H1 (cell line): ENCODE measurements at regions not wholly inside any gene's neighbourhood (a gene's known extent, or its start where the extent isn't known, plus 50 kb on each side); places are given as distances from the start of the nearest gene placed in this dataset.

Experiments used
- BRCA1 ChIP-seq: IDR thresholded peaks from 2 replicates; pipeline ENCODE4 v1.6.1; 2012; ENCODE audit warnings: low read depth, low read length, improper control_type of control experiment
- CREB1 ChIP-seq: IDR thresholded peaks from 2 replicates; pipeline ENCODE4 v1.6.1; 2012; ENCODE audit warnings: inconsistent platforms
- RAD21 ChIP-seq, 2 experiments: IDR thresholded peaks in 1 of 2; conservative IDR thresholded peaks in 1 of 2; 2 replicates each; pipeline ENCODE4 v1.6.1; 2011; ENCODE audit warnings: low read depth in 2 of 2, low read length in 2 of 2, improper control_type of control experiment in 1 of 2, inconsistent platforms in 1 of 2, mild to moderate bottlenecking in 1 of 2, moderate library complexity in 1 of 2
- YY1 ChIP-seq: IDR thresholded peaks from 2 replicates; pipeline ENCODE4 v1.6.1; 2011; ENCODE audit warnings: low read depth, mild to moderate bottlenecking, low read length
- ZNF274 ChIP-seq: IDR thresholded peaks from 2 replicates; pipeline ENCODE4 v1.7.0; 2012; ENCODE audit warnings: low read length, borderline replicate concordance; ENCODE audit errors: extremely low read depth
- TF ChIP-seq, protein P1 (sequence below), 3 experiments: IDR thresholded peaks; 1 replicate in 2 of 3; 2 replicates in 1 of 3; pipeline versions ENCODE4 v1.5.1 to v1.6.1; 2011; ENCODE audit warnings: low read length in 3 of 3, mild to moderate bottlenecking in 3 of 3, inconsistent platforms in 2 of 3, low read depth in 1 of 3, moderate library complexity in 1 of 3; ENCODE audit not compliant: insufficient read depth in 1 of 3; ENCODE audit errors: control extremely low read depth in 1 of 3

DNA sequence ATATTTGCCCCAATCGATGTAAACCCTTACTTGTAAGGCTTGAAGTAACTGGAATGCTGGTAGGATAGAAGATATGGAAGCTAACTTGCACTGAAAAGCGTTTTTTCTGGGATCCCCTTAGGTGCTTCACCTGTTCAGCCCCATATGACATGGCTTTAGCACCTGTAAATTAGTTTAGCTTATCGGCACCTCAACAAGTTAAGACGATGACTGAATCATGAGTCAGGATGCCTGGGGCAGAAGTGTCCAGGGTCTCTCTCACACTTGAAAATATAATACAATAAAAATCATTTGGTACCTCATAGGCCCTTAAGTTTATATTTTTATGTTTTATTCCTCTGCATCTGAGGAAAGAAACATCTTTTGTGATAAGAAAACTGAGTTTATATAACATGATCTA lies 409.2 kb upstream of the LRRC4C start:
- no peak for TF ChIP-seq RAD21 (IDR thresholded peaks at IDR 0.05 in 1 of 2, conservative IDR thresholded peaks at IDR 0.05 in 1 of 2; ENCODE audit: low read depth in 2 of 2, low read length in 2 of 2)
- TF ChIP-seq, protein P1, sequence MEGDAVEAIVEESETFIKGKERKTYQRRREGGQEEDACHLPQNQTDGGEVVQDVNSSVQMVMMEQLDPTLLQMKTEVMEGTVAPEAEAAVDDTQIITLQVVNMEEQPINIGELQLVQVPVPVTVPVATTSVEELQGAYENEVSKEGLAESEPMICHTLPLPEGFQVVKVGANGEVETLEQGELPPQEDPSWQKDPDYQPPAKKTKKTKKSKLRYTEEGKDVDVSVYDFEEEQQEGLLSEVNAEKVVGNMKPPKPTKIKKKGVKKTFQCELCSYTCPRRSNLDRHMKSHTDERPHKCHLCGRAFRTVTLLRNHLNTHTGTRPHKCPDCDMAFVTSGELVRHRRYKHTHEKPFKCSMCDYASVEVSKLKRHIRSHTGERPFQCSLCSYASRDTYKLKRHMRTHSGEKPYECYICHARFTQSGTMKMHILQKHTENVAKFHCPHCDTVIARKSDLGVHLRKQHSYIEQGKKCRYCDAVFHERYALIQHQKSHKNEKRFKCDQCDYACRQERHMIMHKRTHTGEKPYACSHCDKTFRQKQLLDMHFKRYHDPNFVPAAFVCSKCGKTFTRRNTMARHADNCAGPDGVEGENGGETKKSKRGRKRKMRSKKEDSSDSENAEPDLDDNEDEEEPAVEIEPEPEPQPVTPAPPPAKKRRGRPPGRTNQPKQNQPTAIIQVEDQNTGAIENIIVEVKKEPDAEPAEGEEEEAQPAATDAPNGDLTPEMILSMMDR (IDR thresholded peaks at IDR 0.05; ENCODE audit: control extremely low read depth in 1 of 3, insufficient read depth in 1 of 3, low read depth in 1 of 3, low read length in 3 of 3), result no peak
- no peak for TF ChIP-seq YY1
- TF ChIP-seq CREB1, result no peak
- TF ChIP-seq BRCA1, result no peak
- TF ChIP-seq ZNF274, result no peak
